ENCODE measurements at regions not wholly inside any gene's neighbourhood (a gene's known extent, or its start where the extent isn't known, plus 50 kb on each side); places are given as distances from the start of the nearest gene placed in this dataset.

GRCh38 chr2:2798337-2798736 is 467.3 kb upstream of the MYT1L start:
- H2BK15ac ChIP-seq (ENCODE audit: low read depth, low read length): no peak overlapping the region
- POLR2A ChIA-PET (ENCODE audit: unreplicated experiment): no interaction called here

More at GRCh38 chr2:2798337-2798736, 467.3 kb upstream of the MYT1L start:
- in situ Hi-C loops (cut with MboI; ENCODE audit: low sequenced_read_pairs) (no loop called here), intact Hi-C loops (cut with micrococcal nuclease) (no loop called here), dilution Hi-C loops (cut with HindIII; ENCODE audit: low sequenced_read_pairs, unreplicated experiment) (no loop called here)
- no peak overlapping the region for H4K8ac ChIP-seq (ENCODE audit: low read depth in 2 of 2, low read length in 2 of 2)
- H3K4ac ChIP-seq (ENCODE audit: low read depth, low read length): no peak overlapping the region
- H3K4me2 ChIP-seq (ENCODE audit: low read depth, low read length): no peak overlapping the region
- no peak overlapping the region for H2AFZ ChIP-seq (replicated peaks; ENCODE audit: low read length, poor library complexity)
- H3K27me3 ChIP-seq (ENCODE audit: control insufficient read depth, insufficient read depth, low read length): no peaks in the 10 kb centered on the region
- no peak overlapping the region for H3K9ac ChIP-seq (ENCODE audit: low read depth, low read length)
- H2BK5ac ChIP-seq (ENCODE audit: low read depth, low read length, poor library complexity, severe bottlenecking): no peak overlapping the region
- no peak overlapping the region for H3K23ac ChIP-seq (ENCODE audit: low read depth, low read length)
- no peak overlapping the region for H3K14ac ChIP-seq (replicated peaks; ENCODE audit: low read depth, low read length)
- no peak overlapping the region for H3K27ac ChIP-seq (ENCODE audit: insufficient read depth, low read length)
- no peaks in the 10 kb centered on the region for H3K4me1 ChIP-seq (ENCODE audit: control insufficient read depth, insufficient read depth, low read length)
- ATAC-seq (ENCODE audit: low read depth) (no peak), DNase-seq (no peak)
- H3K79me1 ChIP-seq (ENCODE audit: low read depth in 1 of 2, low read length in 2 of 2): no peaks in the 10 kb centered on the region
- H2AK5ac ChIP-seq (ENCODE audit: low read depth, low read length): no peak overlapping the region
- TF ChIP-seq CTCF (conservative IDR thresholded peaks at IDR 0.05; ENCODE audit: low read depth, low read length) (no peak), MAZ (IDR thresholded peaks at IDR 0.05; ENCODE audit: borderline replicate concordance, low read depth, low read length) (no peak), RAD21 (IDR thresholded peaks at IDR 0.05; ENCODE audit: low read length) (no peak), SMC3 (IDR thresholded peaks at IDR 0.05; ENCODE audit: low read depth, low read length) (no peak)
- no peaks in the 10 kb centered on the region for H4K20me1 ChIP-seq (ENCODE audit: insufficient read depth, low read length)
- H3K9me1 ChIP-seq (ENCODE audit: insufficient read depth, low read length): no peaks in the 10 kb centered on the region
- H2AK9ac ChIP-seq (replicated peaks; ENCODE audit: low read depth, low read length, poor library complexity): no peak overlapping the region
- H4K5ac ChIP-seq (ENCODE audit: low read depth, low read length): no peak overlapping the region
- H2BK120ac ChIP-seq (ENCODE audit: low read depth, low read length): no peak overlapping the region
- BruUV-seq (replicated peaks): no TSS peak
- H3K36me3 ChIP-seq (ENCODE audit: control insufficient read depth, insufficient read depth, low read length): no peaks in the 10 kb centered on the region
- no peak overlapping the region for H3K18ac ChIP-seq (ENCODE audit: low read depth, low read length)
- 60% methylated on average over 1 of the region's 2 CpGs; no CpG with 5 or more reads in 1 of the 2 experiments for WGBS, 2 experiments (ENCODE audit: extremely low coverage in 2 of 2, insufficient read length in 1 of 2)
- no peak overlapping the region for H3K4me3 ChIP-seq (ENCODE audit: insufficient read depth, low read depth, low read length)
- H4K91ac ChIP-seq (ENCODE audit: insufficient read depth, low read depth, low read length): no peak overlapping the region
- H3K9me3 ChIP-seq (ENCODE audit: control insufficient read depth, insufficient read depth, low read length): peaks cover 34% of the 10 kb centered on the region
- H2BK20ac ChIP-seq (ENCODE audit: low read depth, low read length): no peak overlapping the region
- CTCF ChIA-PET: no interaction called here
- H3K56ac ChIP-seq (ENCODE audit: extremely low read depth, insufficient read depth, low read length): no peak overlapping the region
